Panc1 (cell line): ENCODE measurements at regions not wholly inside any gene's neighbourhood (a gene's known extent, or its start where the extent isn't known, plus 50 kb on each side); places are given as distances from the start of the nearest gene placed in this dataset.

Source experiments
- TF ChIP-seq, protein P1 (sequence below), 2 experiments: IDR thresholded peaks; 2 replicates each; pipeline ENCODE4 v1.6.1; 2011 to 2012; ENCODE audit warnings: low read depth in 2 of 2, control low read depth in 1 of 2, low read length in 1 of 2, mild to moderate bottlenecking in 1 of 2, moderate library complexity in 1 of 2; ENCODE audit not compliant: insufficient read depth in 1 of 2
- TF ChIP-seq, protein P2 (sequence below): fragments of 450-650 bp; IDR thresholded peaks from 2 replicates; pipeline ENCODE4 v1.5.1; 2017; ENCODE audit warnings: mild to moderate bottlenecking

DNA sequence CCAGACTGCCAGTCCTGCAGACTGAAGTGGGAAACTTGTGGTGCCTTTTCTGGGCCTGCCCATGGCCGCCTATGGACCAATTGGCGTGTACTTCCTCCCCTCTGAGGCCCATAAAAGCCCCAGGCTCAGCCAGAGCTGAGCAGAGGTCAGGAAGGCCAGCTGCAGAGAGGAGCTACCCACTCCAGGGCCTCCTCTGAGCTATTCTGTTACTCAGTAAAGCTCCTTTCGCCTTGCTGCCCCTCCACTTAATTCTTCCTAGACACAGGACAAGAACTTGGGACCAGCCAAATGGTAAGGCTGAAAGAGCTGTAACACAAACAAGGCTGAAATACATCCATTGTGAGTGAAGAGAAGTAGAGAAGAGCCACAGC, 106.4 kb downstream of the C9orf50 start:
- TF ChIP-seq, protein P1, sequence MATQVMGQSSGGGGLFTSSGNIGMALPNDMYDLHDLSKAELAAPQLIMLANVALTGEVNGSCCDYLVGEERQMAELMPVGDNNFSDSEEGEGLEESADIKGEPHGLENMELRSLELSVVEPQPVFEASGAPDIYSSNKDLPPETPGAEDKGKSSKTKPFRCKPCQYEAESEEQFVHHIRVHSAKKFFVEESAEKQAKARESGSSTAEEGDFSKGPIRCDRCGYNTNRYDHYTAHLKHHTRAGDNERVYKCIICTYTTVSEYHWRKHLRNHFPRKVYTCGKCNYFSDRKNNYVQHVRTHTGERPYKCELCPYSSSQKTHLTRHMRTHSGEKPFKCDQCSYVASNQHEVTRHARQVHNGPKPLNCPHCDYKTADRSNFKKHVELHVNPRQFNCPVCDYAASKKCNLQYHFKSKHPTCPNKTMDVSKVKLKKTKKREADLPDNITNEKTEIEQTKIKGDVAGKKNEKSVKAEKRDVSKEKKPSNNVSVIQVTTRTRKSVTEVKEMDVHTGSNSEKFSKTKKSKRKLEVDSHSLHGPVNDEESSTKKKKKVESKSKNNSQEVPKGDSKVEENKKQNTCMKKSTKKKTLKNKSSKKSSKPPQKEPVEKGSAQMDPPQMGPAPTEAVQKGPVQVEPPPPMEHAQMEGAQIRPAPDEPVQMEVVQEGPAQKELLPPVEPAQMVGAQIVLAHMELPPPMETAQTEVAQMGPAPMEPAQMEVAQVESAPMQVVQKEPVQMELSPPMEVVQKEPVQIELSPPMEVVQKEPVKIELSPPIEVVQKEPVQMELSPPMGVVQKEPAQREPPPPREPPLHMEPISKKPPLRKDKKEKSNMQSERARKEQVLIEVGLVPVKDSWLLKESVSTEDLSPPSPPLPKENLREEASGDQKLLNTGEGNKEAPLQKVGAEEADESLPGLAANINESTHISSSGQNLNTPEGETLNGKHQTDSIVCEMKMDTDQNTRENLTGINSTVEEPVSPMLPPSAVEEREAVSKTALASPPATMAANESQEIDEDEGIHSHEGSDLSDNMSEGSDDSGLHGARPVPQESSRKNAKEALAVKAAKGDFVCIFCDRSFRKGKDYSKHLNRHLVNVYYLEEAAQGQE (IDR thresholded peaks at IDR 0.05; ENCODE audit: insufficient read depth in 1 of 2, low read depth in 2 of 2, low read length in 1 of 2) = no peak
- TF ChIP-seq, protein P2, sequence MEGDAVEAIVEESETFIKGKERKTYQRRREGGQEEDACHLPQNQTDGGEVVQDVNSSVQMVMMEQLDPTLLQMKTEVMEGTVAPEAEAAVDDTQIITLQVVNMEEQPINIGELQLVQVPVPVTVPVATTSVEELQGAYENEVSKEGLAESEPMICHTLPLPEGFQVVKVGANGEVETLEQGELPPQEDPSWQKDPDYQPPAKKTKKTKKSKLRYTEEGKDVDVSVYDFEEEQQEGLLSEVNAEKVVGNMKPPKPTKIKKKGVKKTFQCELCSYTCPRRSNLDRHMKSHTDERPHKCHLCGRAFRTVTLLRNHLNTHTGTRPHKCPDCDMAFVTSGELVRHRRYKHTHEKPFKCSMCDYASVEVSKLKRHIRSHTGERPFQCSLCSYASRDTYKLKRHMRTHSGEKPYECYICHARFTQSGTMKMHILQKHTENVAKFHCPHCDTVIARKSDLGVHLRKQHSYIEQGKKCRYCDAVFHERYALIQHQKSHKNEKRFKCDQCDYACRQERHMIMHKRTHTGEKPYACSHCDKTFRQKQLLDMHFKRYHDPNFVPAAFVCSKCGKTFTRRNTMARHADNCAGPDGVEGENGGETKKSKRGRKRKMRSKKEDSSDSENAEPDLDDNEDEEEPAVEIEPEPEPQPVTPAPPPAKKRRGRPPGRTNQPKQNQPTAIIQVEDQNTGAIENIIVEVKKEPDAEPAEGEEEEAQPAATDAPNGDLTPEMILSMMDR = no peak
